HG03521 (cell line): ENCODE measurements at regions not wholly inside any gene's neighbourhood (a gene's known extent, or its start where the extent isn't known, plus 50 kb on each side); places are given as distances from the start of the nearest gene placed in this dataset.
"Not testable (repeated sequence)": the region's sequence is repeated elsewhere in the genome, so short reads cannot be mapped to it uniquely, and the experiment has no call there.

Experiments
- ATAC-seq: cut with Tn5 transposase; IDR thresholded peaks from one replicate; pipeline ENCODE4 v1.9.1; 2021; ENCODE audit warnings: mild to moderate bottlenecking, moderate library complexity; ENCODE audit not compliant: unreplicated experiment

GRCh38 chr22:49469896-49470740 is 357.6 kb downstream of the BRD1 start:
- ATAC-seq: no peak

GRCh38 chr22:49468487-49469198 is 359.0 kb downstream of the BRD1 start:
- ATAC-seq: no peak

- no peak for ATAC-seq
These were observed 360.6 kb downstream of the BRD1 start for GRCh38 chr22:49466878-49467595.

GRCh38 chr22:49464037-49464436 is 363.6 kb downstream of the BRD1 start:
- no peak for ATAC-seq

GRCh38 chr22:49462795-49463194 is 364.9 kb downstream of the BRD1 start:
- ATAC-seq: no peak

- ATAC-seq: no peak
These were observed 365.4 kb downstream of the BRD1 start for GRCh38 chr22:49462291-49462690.

- no peak for ATAC-seq
These were observed 366.0 kb downstream of the BRD1 start for GRCh38 chr22:49461674-49462073.

GRCh38 chr22:49460592-49461281 is 366.9 kb downstream of the BRD1 start:
- ATAC-seq: no peak

- no peak for ATAC-seq
These were observed 367.6 kb downstream of the BRD1 start for GRCh38 chr22:49460091-49460490.

- no peak for ATAC-seq
These were observed 369.0 kb downstream of the BRD1 start for GRCh38 chr22:49458708-49459099.

- no peak for ATAC-seq
These were observed 369.5 kb downstream of the BRD1 start for GRCh38 chr22:49457946-49458707.

- ATAC-seq: no peak
These were observed 370.5 kb downstream of the BRD1 start for GRCh38 chr22:49457146-49457545.

- no peak for ATAC-seq
These were observed 372.1 kb downstream of the BRD1 start for GRCh38 chr22:49455595-49455994.

- ATAC-seq: no peak
These were observed 372.9 kb downstream of the BRD1 start for GRCh38 chr22:49454726-49455125.

- ATAC-seq: no peak
These were observed 373.9 kb downstream of the BRD1 start for GRCh38 chr22:49453771-49454170.

GRCh38 chr22:49453019-49453418 is 374.7 kb downstream of the BRD1 start:
- not testable (repeated sequence) for ATAC-seq

GRCh38 chr22:49452362-49452946 is 375.2 kb downstream of the BRD1 start:
- ATAC-seq: no peak

GRCh38 chr22:49451070-49451840 is 376.4 kb downstream of the BRD1 start:
- no peak for ATAC-seq

GRCh38 chr22:49450498-49450897 is 377.2 kb downstream of the BRD1 start:
- no peak for ATAC-seq
